LHCN-M2 (cell line): ENCODE measurements at regions not wholly inside any gene's neighbourhood (a gene's known extent, or its start where the extent isn't known, plus 50 kb on each side); places are given as distances from the start of the nearest gene placed in this dataset.

Experiments used
- DNase-seq: peaks from one replicate; pipeline ENCODE4 v3.0.0-alpha.2; 2012; ENCODE audit warnings: low read depth

GRCh38 chr16:77662246-77662645 is 60.1 kb upstream of the NUDT7 start:
- DNase-seq = no peak

GRCh38 chr16:77663711-77664110 is 58.6 kb upstream of the NUDT7 start:
- DNase-seq = no peak

- DNase-seq = no peak
Measured at GRCh38 chr16:77666771-77667170, 55.5 kb upstream of the NUDT7 start.

- DNase-seq = no peak
Measured at GRCh38 chr16:77668201-77668600, 54.1 kb upstream of the NUDT7 start.

- no peak for DNase-seq
Measured at GRCh38 chr16:77669057-77669456, 53.3 kb upstream of the NUDT7 start.
